ENCODE measurements at regions not wholly inside any gene's neighbourhood (a gene's known extent, or its start where the extent isn't known, plus 50 kb on each side); places are given as distances from the start of the nearest gene placed in this dataset.

- TF ChIP-seq, protein P1, sequence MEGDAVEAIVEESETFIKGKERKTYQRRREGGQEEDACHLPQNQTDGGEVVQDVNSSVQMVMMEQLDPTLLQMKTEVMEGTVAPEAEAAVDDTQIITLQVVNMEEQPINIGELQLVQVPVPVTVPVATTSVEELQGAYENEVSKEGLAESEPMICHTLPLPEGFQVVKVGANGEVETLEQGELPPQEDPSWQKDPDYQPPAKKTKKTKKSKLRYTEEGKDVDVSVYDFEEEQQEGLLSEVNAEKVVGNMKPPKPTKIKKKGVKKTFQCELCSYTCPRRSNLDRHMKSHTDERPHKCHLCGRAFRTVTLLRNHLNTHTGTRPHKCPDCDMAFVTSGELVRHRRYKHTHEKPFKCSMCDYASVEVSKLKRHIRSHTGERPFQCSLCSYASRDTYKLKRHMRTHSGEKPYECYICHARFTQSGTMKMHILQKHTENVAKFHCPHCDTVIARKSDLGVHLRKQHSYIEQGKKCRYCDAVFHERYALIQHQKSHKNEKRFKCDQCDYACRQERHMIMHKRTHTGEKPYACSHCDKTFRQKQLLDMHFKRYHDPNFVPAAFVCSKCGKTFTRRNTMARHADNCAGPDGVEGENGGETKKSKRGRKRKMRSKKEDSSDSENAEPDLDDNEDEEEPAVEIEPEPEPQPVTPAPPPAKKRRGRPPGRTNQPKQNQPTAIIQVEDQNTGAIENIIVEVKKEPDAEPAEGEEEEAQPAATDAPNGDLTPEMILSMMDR (IDR thresholded peaks at IDR 0.05; ENCODE audit: borderline replicate concordance, extremely low read depth, low read length, poor library complexity, severe bottlenecking) = no peak
- no peak for TF ChIP-seq EZH2 (IDR thresholded peaks at IDR 0.05; ENCODE audit: borderline replicate concordance, low read depth, low read length, severe bottlenecking)
Observed at GRCh38 chr2:13240061-13240460, 523.3 kb downstream of the TRIB2 start.
